ENCODE measurements at regions not wholly inside any gene's neighbourhood (a gene's known extent, or its start where the extent isn't known, plus 50 kb on each side); places are given as distances from the start of the nearest gene placed in this dataset.

- Histone ChIP-seq H3K4me1 (ENCODE audit: control insufficient read depth in 4 of 4, insufficient read depth in 4 of 4, low read length in 3 of 4) (peaks cover 0 to 2% (median 0%) of the 10 kb centered on the region in 4 donors), H3K27ac (ENCODE audit: low read depth in 1 of 2, low read length in 2 of 2) (no peak overlapping the region), H3K9ac (ENCODE audit: low read depth in 1 of 2, low read length in 2 of 2) (no peak overlapping the region), H3K4me3 (ENCODE audit: low read depth in 1 of 3, low read length in 3 of 3) (no peak overlapping the region), H3K9me3 (ENCODE audit: control insufficient read depth in 4 of 4, low read length in 3 of 4) (peaks cover 3 to 11% (median 6%) of the 10 kb centered on the region in 4 donors), H3K36me3 (ENCODE audit: control insufficient read depth in 4 of 4, insufficient read depth in 3 of 4, low read depth in 1 of 4, low read length in 3 of 4) (peaks cover 0 to 4% (median 1%) of the 10 kb centered on the region in 4 donors), H3K27me3 (ENCODE audit: control insufficient read depth in 4 of 4, insufficient read depth in 4 of 4, low read length in 3 of 4) (no peaks in the 10 kb centered on the region)
- WGBS: 68% methylated on average over 8 of the region's 8 CpGs
- DNase-seq (ENCODE audit: low spot score): no peak
- no peak for TF ChIP-seq TAF1 (conservative IDR thresholded peaks at IDR 0.05)
Measured at GRCh38 chr21:31443736-31444521, 99.9 kb upstream of the TIAM1 start.

- Histone ChIP-seq H3K27me3 (ENCODE audit: control insufficient read depth in 4 of 4, insufficient read depth in 4 of 4, low read length in 3 of 4) (no peaks in the 10 kb centered on the region), H3K36me3 (ENCODE audit: control insufficient read depth in 4 of 4, insufficient read depth in 3 of 4, low read depth in 1 of 4, low read length in 3 of 4) (peaks cover 0 to 4% (median 1%) of the 10 kb centered on the region in 4 donors), H3K9ac (ENCODE audit: low read depth in 1 of 2, low read length in 2 of 2) (no peak overlapping the region), H3K4me3 (ENCODE audit: low read depth in 1 of 3, low read length in 3 of 3) (no peak overlapping the region), H3K27ac (ENCODE audit: low read depth in 1 of 2, low read length in 2 of 2) (no peak overlapping the region), H3K9me3 (ENCODE audit: control insufficient read depth in 4 of 4, low read length in 3 of 4) (peaks cover 3 to 11% (median 6%) of the 10 kb centered on the region in 4 donors), H3K4me1 (ENCODE audit: control insufficient read depth in 4 of 4, insufficient read depth in 4 of 4, low read length in 3 of 4) (peaks cover 0 to 2% (median 0%) of the 10 kb centered on the region in 4 donors)
- 79% methylated on average over 6 of the region's 6 CpGs for WGBS
- no peak for TF ChIP-seq ATF3 (IDR thresholded peaks at IDR 0.05)
- TF ChIP-seq GABPA (IDR thresholded peaks at IDR 0.05 in 1 of 2, conservative IDR thresholded peaks at IDR 0.05 in 1 of 2): no peak
- TF ChIP-seq ZBTB33 (IDR thresholded peaks at IDR 0.05): no peak
- TF ChIP-seq TAF1 (conservative IDR thresholded peaks at IDR 0.05): no peak
- no peak for TF ChIP-seq HNF4G (IDR thresholded peaks at IDR 0.05)
- TF ChIP-seq HNF4A (conservative IDR thresholded peaks at IDR 0.05): no peak
- TF ChIP-seq JUND (IDR thresholded peaks at IDR 0.05): no peak
- TF ChIP-seq RAD21 (IDR thresholded peaks at IDR 0.05): no peak
- no peak for TF ChIP-seq EGR1 (IDR thresholded peaks at IDR 0.05; ENCODE audit: low read depth in 2 of 2)
- no peak for DNase-seq (ENCODE audit: low spot score)
Measured at GRCh38 chr21:31442339-31442738, 98.3 kb upstream of the TIAM1 start.

- WGBS: 96% methylated on average over 9 of the region's 9 CpGs
- Histone ChIP-seq H3K4me1 (ENCODE audit: control insufficient read depth in 4 of 4, insufficient read depth in 4 of 4, low read length in 3 of 4) (no peaks in the 10 kb centered on the region), H3K9ac (ENCODE audit: low read depth in 1 of 2, low read length in 2 of 2) (no peak overlapping the region), H3K27me3 (ENCODE audit: control insufficient read depth in 4 of 4, insufficient read depth in 4 of 4, low read length in 3 of 4) (no peaks in the 10 kb centered on the region), H3K4me3 (ENCODE audit: low read depth in 1 of 3, low read length in 3 of 3) (no peak overlapping the region), H3K27ac (ENCODE audit: low read depth in 1 of 2, low read length in 2 of 2) (no peak overlapping the region), H3K9me3 (ENCODE audit: control insufficient read depth in 4 of 4, low read length in 3 of 4) (no peaks in the 10 kb centered on the region), H3K36me3 (ENCODE audit: control insufficient read depth in 4 of 4, insufficient read depth in 3 of 4, low read depth in 1 of 4, low read length in 3 of 4) (peaks cover 0 to 2% (median 0%) of the 10 kb centered on the region in 4 donors)
- DNase-seq (ENCODE audit: low spot score): no peak
- TF ChIP-seq RAD21 (IDR thresholded peaks at IDR 0.05) (no peak), HNF4A (conservative IDR thresholded peaks at IDR 0.05) (no peak), SP1 (IDR thresholded peaks at IDR 0.05) (no peak), NR2F2 (IDR thresholded peaks at IDR 0.05) (no peak), YY1 (IDR thresholded peaks at IDR 0.05) (no peak), CTCF (IDR thresholded peaks at IDR 0.05; ENCODE audit: low read depth, low read length, missing input control) (no peak)
Measured at GRCh38 chr21:31429506-31429905, 85.4 kb upstream of the TIAM1 start.

All from liver (tissue), 8 donors.